PC-3 (cell line): ENCODE measurements at regions not wholly inside any gene's neighbourhood (a gene's known extent, or its start where the extent isn't known, plus 50 kb on each side); places are given as distances from the start of the nearest gene placed in this dataset.
A peak's percentile ranks its signal among the peaks of the same experiment; 100 is the strongest.

Experiments used
- ATAC-seq: fragments of 200-7000 bp; cut with Tn5 transposase; 2 replicates; pipeline ENCODE4 v1.9.1; 2020; ENCODE audit warnings: mild to moderate bottlenecking, moderate library complexity
- BruUV-seq: library from RNA; stranded (reverse); fragments of 400-500 nt; replicated peaks from 2 replicates; lab custom pipeline; 2021; lab: Mats Ljungman, UMichigan
- CTCF ChIA-PET: fragments of 300-600 bp; sonication (Branson Sonifier 250); formaldehyde crosslinking; loops from one replicate; lab custom pipeline; 2022; ENCODE audit warnings: antibody characterized with exemption; lab: Charles Lee
- POLR2A ChIA-PET: fragments of 300-600 bp; sonication (Branson Sonifier 250); formaldehyde crosslinking; loops from one replicate; lab custom pipeline; 2022; ENCODE audit warnings: antibody characterized with exemption; ENCODE audit not compliant: unreplicated experiment; lab: Charles Lee
- DNase-seq: peaks from one replicate; pipeline ENCODE4 v3.0.0-alpha.2; 2015
- H2AFZ ChIP-seq: fragments of 300-600 bp; sonication (generic); 2 replicates; pipeline ENCODE4 v1.6.0; 2016; ENCODE audit warnings: antibody characterized with exemption, low read length
- H3F3A ChIP-seq: fragments of 300-600 bp; sonication (generic); one replicate; pipeline ENCODE4 v1.6.0; 2017; ENCODE audit warnings: antibody characterized with exemption, low read length, control low read depth, mild to moderate bottlenecking; ENCODE audit not compliant: unreplicated experiment
- H3K27ac ChIP-seq: fragments of 300-600 bp; sonication (generic); 2 replicates; pipeline ENCODE4 v1.5.1; 2016; ENCODE audit warnings: mild to moderate bottlenecking, low read length
- H3K27me3 ChIP-seq: fragments of 300-600 bp; sonication (generic); 2 replicates; pipeline ENCODE4 v1.6.1; 2016; ENCODE audit warnings: low read length, mixed read lengths
- H3K36me3 ChIP-seq: fragments of 300-600 bp; sonication (generic); 2 replicates; pipeline ENCODE4 v1.6.1; 2016; ENCODE audit warnings: low read depth, mixed run types, low read length, mixed read lengths
- H3K4me1 ChIP-seq: fragments of 300-600 bp; sonication (generic); 2 replicates; pipeline ENCODE4 v1.5.1; 2016; ENCODE audit warnings: low read length; ENCODE audit not compliant: insufficient read depth
- H3K4me2 ChIP-seq: fragments of 300-600 bp; sonication (generic); 2 replicates; pipeline ENCODE4 v1.6.0; 2016; ENCODE audit warnings: low read length
- H3K4me3 ChIP-seq: fragments of 300-600 bp; sonication (generic); 2 replicates; pipeline ENCODE4 v1.5.1; 2016; ENCODE audit warnings: mild to moderate bottlenecking, low read length, mixed read lengths
- H3K79me2 ChIP-seq: fragments of 300-600 bp; sonication (generic); 2 replicates; pipeline ENCODE4 v1.6.1; 2017; ENCODE audit warnings: low read length, mixed read lengths
- H3K9ac ChIP-seq: fragments of 300-600 bp; sonication (generic); 2 replicates; pipeline ENCODE4 v1.6.0; 2016; ENCODE audit warnings: mild to moderate bottlenecking, low read length
- H3K9me2 ChIP-seq: fragments of 300-600 bp; sonication (generic); replicated peaks from 2 replicates; pipeline ENCODE4 v1.6.1; 2016; ENCODE audit warnings: mixed run types, low read length, mixed read lengths
- H3K9me3 ChIP-seq: fragments of 300-600 bp; sonication (generic); 2 replicates; pipeline ENCODE4 v1.6.1; 2016; ENCODE audit warnings: low read length, mixed read lengths
- H4K20me1 ChIP-seq: fragments of 300-600 bp; sonication (generic); 2 replicates; pipeline ENCODE4 v1.6.1; 2016; ENCODE audit warnings: low read length, mixed read lengths
- CTCF ChIP-seq: fragments of 300-600 bp; sonication (generic); conservative IDR thresholded peaks from 2 replicates; pipeline ENCODE4 v1.5.1; 2017; ENCODE audit warnings: antibody characterized with exemption, low read depth, mild to moderate bottlenecking, low read length
- EZH2 ChIP-seq: fragments of 300-600 bp; sonication (generic); IDR thresholded peaks from one replicate; pipeline ENCODE4 v1.6.1; 2017; ENCODE audit warnings: antibody characterized with exemption, mild to moderate bottlenecking, low read length; ENCODE audit not compliant: unreplicated experiment
- EZH2phosphoT487 ChIP-seq: fragments of 300-600 bp; sonication (generic); IDR thresholded peaks from 2 replicates; pipeline ENCODE4 v1.6.1; 2018; ENCODE audit warnings: mild to moderate bottlenecking, antibody characterized with exemption, low read length, borderline replicate concordance
- intact Hi-C: fragments of 100-400 bp; cut with micrococcal nuclease; formaldehyde crosslinking; loops from 2 replicates; pipeline ENCODE4 v1.9.0; 2023

DNA sequence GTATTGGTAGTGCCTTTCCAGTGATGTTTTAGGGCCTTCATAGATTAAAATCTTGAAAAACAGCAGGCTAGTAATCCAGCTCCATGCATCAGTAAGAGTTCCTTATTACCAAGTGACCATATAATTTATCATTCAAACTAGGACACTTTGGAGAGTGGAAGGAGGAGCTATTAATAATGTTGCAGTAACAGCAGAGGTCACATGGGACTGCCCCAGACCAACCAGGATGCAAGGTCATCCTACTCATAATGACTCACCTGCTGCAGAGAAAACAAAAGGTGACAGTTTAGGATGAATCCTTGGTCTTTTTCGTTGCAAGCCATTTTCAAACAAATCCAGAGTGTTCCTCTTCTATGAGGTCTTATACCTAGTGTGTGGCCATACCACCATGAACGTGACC lies 187.4 kb downstream of the NUF2 start:
- intact Hi-C loops, result no loop called here
- ChIA-PET CTCF (no interaction called here), POLR2A (no interaction called here)
- Histone ChIP-seq H3K4me2 (no peak overlapping the region), H3K9ac (no peak overlapping the region), H3K27me3 (peaks cover 10% of the 10 kb centered on the region), H3K9me2 (no peaks in the 10 kb centered on the region), H3F3A (no peaks in the 10 kb centered on the region), H3K36me3 (no peaks in the 10 kb centered on the region), H3K9me3 (no peaks in the 10 kb centered on the region), H3K4me3 (no peak overlapping the region), H3K27ac (no peak overlapping the region), H3K4me1 (0 out of 2 replicates have a peak, but pooled peaks cover 4% of the 10 kb centered on the region), H3K79me2 (no peaks in the 10 kb centered on the region), H2AFZ (no peak overlapping the region), H4K20me1 (no peaks in the 10 kb centered on the region)
- TF ChIP-seq CTCF (no peak), EZH2 (no peak)
- no peak for ATAC-seq
- DNase-seq, result peak; percentile 39
- BruUV-seq, result no TSS peak

DNA sequence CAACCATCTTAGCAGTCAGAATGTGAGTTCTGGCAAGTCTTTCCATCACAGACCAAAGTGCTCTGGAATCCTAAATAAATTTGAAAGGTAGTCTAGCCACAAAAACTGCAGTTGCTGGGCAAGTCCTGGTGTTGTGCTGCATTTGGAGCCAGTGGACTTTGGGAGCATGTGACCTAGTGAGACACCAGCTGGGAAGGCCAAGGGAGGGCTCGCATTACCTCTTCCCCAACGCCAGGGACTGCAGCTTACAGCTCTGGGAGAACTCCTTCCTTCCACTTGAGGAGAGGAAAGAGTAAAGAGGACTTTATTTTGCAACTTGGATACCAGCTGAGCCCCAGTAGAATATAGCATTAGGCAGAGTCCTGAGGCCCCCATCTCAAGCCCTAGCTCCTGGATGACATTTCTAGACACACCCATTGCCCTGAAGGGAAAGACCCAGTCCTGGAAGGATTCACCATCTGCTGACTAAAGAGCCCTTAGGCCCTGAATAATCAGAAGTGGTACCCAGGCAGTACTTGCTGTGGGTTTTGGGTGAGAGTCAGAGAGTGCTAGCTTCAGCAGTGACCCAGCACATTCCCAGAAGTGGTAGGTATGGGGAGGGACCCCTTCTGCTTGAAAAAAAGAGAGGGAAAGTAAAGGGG lies 190.7 kb downstream of the NUF2 start:
- CTCF ChIA-PET, result no interaction called here
- Histone ChIP-seq H3K27ac (no peak overlapping the region), H3K9me3 (no peaks in the 10 kb centered on the region), H3K36me3 (no peaks in the 10 kb centered on the region), H3K4me3 (no peak overlapping the region), H3F3A (no peaks in the 10 kb centered on the region), H3K4me2 (no peak overlapping the region), H3K9me2 (no peaks in the 10 kb centered on the region), H3K4me1 (0 out of 2 replicates have a peak, but pooled peaks cover 4% of the 10 kb centered on the region), H4K20me1 (no peaks in the 10 kb centered on the region), H2AFZ (no peak overlapping the region), H3K79me2 (no peaks in the 10 kb centered on the region), H3K27me3 (no peaks in the 10 kb centered on the region), H3K9ac (no peak overlapping the region)
- no peak for DNase-seq
- POLR2A ChIA-PET, result no interaction called here
- intact Hi-C loops, result no loop called here
- TF ChIP-seq EZH2 (no peak), EZH2phosphoT487 (no peak), CTCF (no peak)
- no peak for ATAC-seq
- no TSS peak for BruUV-seq

- ChIA-PET CTCF (no interaction called here), POLR2A (no interaction called here)
- intact Hi-C loops, result no loop called here
- no TSS peak for BruUV-seq
- ATAC-seq (no peak), DNase-seq (no peak)
- no peak overlapping the region for H3K9ac ChIP-seq
- TF ChIP-seq EZH2, result no peak
- no peak for TF ChIP-seq CTCF
- H3K27me3 ChIP-seq, result peaks cover 30% of the 10 kb centered on the region
- no peak overlapping the region for H3K4me2 ChIP-seq
- no peaks in the 10 kb centered on the region for H3K4me1 ChIP-seq
- no peak overlapping the region for H3K27ac ChIP-seq
- no peaks in the 10 kb centered on the region for H3K9me3 ChIP-seq
- H2AFZ ChIP-seq, result no peak overlapping the region
- no peaks in the 10 kb centered on the region for H4K20me1 ChIP-seq
- no peaks in the 10 kb centered on the region for H3K9me2 ChIP-seq
- H3F3A ChIP-seq, result no peaks in the 10 kb centered on the region
- no peaks in the 10 kb centered on the region for H3K79me2 ChIP-seq
- no peak overlapping the region for H3K4me3 ChIP-seq
- H3K36me3 ChIP-seq, result no peaks in the 10 kb centered on the region
These were observed 201.7 kb downstream of the NUF2 start for GRCh38 chr1:163523375-163524029.
